ENCODE measurements at regions not wholly inside any gene's neighbourhood (a gene's known extent, or its start where the extent isn't known, plus 50 kb on each side); places are given as distances from the start of the nearest gene placed in this dataset.

DNA sequence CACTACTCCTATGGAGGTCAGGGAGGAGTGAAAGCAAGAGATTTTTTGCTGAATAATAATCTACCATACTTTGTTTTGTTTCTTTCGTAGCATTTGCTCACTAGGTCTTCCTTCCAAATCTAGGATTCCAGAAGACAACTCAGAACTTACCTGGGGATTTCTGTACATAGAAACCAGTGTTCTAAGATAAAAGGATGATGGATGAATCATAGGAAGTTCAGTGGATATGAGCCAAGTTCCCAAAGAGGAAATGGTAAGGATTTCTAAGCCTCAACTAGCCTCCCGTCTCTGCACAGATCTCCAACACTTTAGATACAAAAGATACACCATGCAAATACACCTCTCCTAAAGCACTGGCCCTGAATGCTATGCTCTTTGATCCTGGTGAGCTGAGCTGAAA is 283.9 kb downstream of the TAFA4 start:
- TF ChIP-seq, protein P1, sequence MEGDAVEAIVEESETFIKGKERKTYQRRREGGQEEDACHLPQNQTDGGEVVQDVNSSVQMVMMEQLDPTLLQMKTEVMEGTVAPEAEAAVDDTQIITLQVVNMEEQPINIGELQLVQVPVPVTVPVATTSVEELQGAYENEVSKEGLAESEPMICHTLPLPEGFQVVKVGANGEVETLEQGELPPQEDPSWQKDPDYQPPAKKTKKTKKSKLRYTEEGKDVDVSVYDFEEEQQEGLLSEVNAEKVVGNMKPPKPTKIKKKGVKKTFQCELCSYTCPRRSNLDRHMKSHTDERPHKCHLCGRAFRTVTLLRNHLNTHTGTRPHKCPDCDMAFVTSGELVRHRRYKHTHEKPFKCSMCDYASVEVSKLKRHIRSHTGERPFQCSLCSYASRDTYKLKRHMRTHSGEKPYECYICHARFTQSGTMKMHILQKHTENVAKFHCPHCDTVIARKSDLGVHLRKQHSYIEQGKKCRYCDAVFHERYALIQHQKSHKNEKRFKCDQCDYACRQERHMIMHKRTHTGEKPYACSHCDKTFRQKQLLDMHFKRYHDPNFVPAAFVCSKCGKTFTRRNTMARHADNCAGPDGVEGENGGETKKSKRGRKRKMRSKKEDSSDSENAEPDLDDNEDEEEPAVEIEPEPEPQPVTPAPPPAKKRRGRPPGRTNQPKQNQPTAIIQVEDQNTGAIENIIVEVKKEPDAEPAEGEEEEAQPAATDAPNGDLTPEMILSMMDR (IDR thresholded peaks at IDR 0.05; ENCODE audit: insufficient read depth, low read length) = no peak
- TF ChIP-seq POLR2AphosphoS5 (IDR thresholded peaks at IDR 0.05; ENCODE audit: low read depth) (no peak), SPI1 (IDR thresholded peaks at IDR 0.05; ENCODE audit: borderline replicate concordance, low read depth) (no peak)
- TF ChIP-seq, protein P2, sequence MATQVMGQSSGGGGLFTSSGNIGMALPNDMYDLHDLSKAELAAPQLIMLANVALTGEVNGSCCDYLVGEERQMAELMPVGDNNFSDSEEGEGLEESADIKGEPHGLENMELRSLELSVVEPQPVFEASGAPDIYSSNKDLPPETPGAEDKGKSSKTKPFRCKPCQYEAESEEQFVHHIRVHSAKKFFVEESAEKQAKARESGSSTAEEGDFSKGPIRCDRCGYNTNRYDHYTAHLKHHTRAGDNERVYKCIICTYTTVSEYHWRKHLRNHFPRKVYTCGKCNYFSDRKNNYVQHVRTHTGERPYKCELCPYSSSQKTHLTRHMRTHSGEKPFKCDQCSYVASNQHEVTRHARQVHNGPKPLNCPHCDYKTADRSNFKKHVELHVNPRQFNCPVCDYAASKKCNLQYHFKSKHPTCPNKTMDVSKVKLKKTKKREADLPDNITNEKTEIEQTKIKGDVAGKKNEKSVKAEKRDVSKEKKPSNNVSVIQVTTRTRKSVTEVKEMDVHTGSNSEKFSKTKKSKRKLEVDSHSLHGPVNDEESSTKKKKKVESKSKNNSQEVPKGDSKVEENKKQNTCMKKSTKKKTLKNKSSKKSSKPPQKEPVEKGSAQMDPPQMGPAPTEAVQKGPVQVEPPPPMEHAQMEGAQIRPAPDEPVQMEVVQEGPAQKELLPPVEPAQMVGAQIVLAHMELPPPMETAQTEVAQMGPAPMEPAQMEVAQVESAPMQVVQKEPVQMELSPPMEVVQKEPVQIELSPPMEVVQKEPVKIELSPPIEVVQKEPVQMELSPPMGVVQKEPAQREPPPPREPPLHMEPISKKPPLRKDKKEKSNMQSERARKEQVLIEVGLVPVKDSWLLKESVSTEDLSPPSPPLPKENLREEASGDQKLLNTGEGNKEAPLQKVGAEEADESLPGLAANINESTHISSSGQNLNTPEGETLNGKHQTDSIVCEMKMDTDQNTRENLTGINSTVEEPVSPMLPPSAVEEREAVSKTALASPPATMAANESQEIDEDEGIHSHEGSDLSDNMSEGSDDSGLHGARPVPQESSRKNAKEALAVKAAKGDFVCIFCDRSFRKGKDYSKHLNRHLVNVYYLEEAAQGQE (IDR thresholded peaks at IDR 0.05; ENCODE audit: insufficient replicate concordance, low read depth) = no peak
